ACHN (cell line): ENCODE measurements at regions not wholly inside any gene's neighbourhood (a gene's known extent, or its start where the extent isn't known, plus 50 kb on each side); places are given as distances from the start of the nearest gene placed in this dataset.
"Not testable (repeated sequence)": the region's sequence is repeated elsewhere in the genome, so short reads cannot be mapped to it uniquely, and the experiment has no call there.

ENCODE experiments used
- DNase-seq: peaks from one replicate; pipeline ENCODE4 v3.0.0-alpha.2; 2015
- in situ Hi-C: cut with HindIII; loops from 2 replicates; pipeline ENCODE4 v1.10.0; 2017; ENCODE audit warnings: low sequenced_read_pairs, low pct_ligation_motif_present, low pct_unique_long_range_greater_than_20kb

- DNase-seq = no peak
- in situ Hi-C loops = no loop called here
Measured at GRCh38 chr13:95385798-95386197, 84.5 kb upstream of the ABCC4 start.

GRCh38 chr13:95386370-95386769, 85.1 kb upstream of the ABCC4 start:
- in situ Hi-C loops = no loop called here
- no peak for DNase-seq

- in situ Hi-C loops = no loop called here
- no peak for DNase-seq
Measured at GRCh38 chr13:95387733-95388207, 86.5 kb upstream of the ABCC4 start.

GRCh38 chr13:95388420-95389079, 87.3 kb upstream of the ABCC4 start:
- in situ Hi-C loops = no loop called here
- no peak for DNase-seq

GRCh38 chr13:95391362-95391761, 90.1 kb upstream of the ABCC4 start:
- DNase-seq = no peak
- in situ Hi-C loops = no loop called here

- in situ Hi-C loops = no loop called here
- no peak for DNase-seq
Measured at GRCh38 chr13:95391785-95392184, 90.5 kb upstream of the ABCC4 start.

- no peak for DNase-seq
- in situ Hi-C loops = no loop called here
Measured at GRCh38 chr13:95392597-95392996, 91.3 kb upstream of the ABCC4 start.

GRCh38 chr13:95403349-95404140, 102.3 kb upstream of the ABCC4 start:
- no peak for DNase-seq
- in situ Hi-C loops = no loop called here

GRCh38 chr13:95404141-95404882, 103.1 kb upstream of the ABCC4 start:
- peak; percentile 74 for DNase-seq
- in situ Hi-C loops = no loop called here

- no peak for DNase-seq
- in situ Hi-C loops = no loop called here
Measured at GRCh38 chr13:95406176-95406575, 104.9 kb upstream of the ABCC4 start.

GRCh38 chr13:95411428-95412040, 110.3 kb upstream of the ABCC4 start:
- in situ Hi-C loops = no loop called here
- DNase-seq = no peak

GRCh38 chr13:95418946-95419345, 117.7 kb upstream of the ABCC4 start:
- in situ Hi-C loops = no loop called here
- DNase-seq = no peak

GRCh38 chr13:95420501-95420900, 119.2 kb upstream of the ABCC4 start:
- DNase-seq = no peak

GRCh38 chr13:95426631-95427030, 125.4 kb upstream of the ABCC4 start:
- in situ Hi-C loops = no loop called here
- no peak for DNase-seq

More at GRCh38 chr13:95420501-95420900, 119.2 kb upstream of the ABCC4 start:
- in situ Hi-C loops = no loop called here

- DNase-seq = not testable (repeated sequence)
Measured at GRCh38 chr13:95430525-95430924, 122.0 kb upstream of the CLDN10 start.

GRCh38 chr13:95432141-95432540, 120.4 kb upstream of the CLDN10 start:
- no peak for DNase-seq

More at GRCh38 chr13:95430525-95430924, 122.0 kb upstream of the CLDN10 start:
- in situ Hi-C loops = not testable (repeated sequence)

GRCh38 chr13:95433537-95433936, 119.0 kb upstream of the CLDN10 start:
- in situ Hi-C loops = no loop called here
- peak; percentile 2 for DNase-seq

More at GRCh38 chr13:95432141-95432540, 120.4 kb upstream of the CLDN10 start:
- in situ Hi-C loops = no loop called here

- in situ Hi-C loops = no loop called here
- DNase-seq = no peak
Measured at GRCh38 chr13:95434111-95434510, 118.4 kb upstream of the CLDN10 start.

- DNase-seq = no peak
- in situ Hi-C loops = no loop called here
Measured at GRCh38 chr13:95437561-95437960, 115.0 kb upstream of the CLDN10 start.
